ENCODE measurements at regions not wholly inside any gene's neighbourhood (a gene's known extent, or its start where the extent isn't known, plus 50 kb on each side); places are given as distances from the start of the nearest gene placed in this dataset.

- no peak for TF ChIP-seq EZH2phosphoT487 (IDR thresholded peaks at IDR 0.05; ENCODE audit: borderline replicate concordance)
- no peak for TF ChIP-seq CTCF (conservative IDR thresholded peaks at IDR 0.05; ENCODE audit: low read length)
Measured at GRCh38 chr10:33016988-33017387, 59.0 kb upstream of the ITGB1 start.

Measured in Loucy (cell line).